ENCODE measurements at regions not wholly inside any gene's neighbourhood (a gene's known extent, or its start where the extent isn't known, plus 50 kb on each side); places are given as distances from the start of the nearest gene placed in this dataset.

- H3K4me3 ChIP-seq (ENCODE audit: low read depth in 1 of 2, low read length in 2 of 2): no peak overlapping the region
- no peak overlapping the region for H3K27ac ChIP-seq (ENCODE audit: low read length)
- no peaks in the 10 kb centered on the region for H3K36me3 ChIP-seq (ENCODE audit: insufficient read depth, low read length)
- H3K27me3 ChIP-seq (ENCODE audit: insufficient read depth, low read length, poor library complexity): no peaks in the 10 kb centered on the region
- H3K9me3 ChIP-seq (ENCODE audit: insufficient read depth, low read length, severe bottlenecking): no peaks in the 10 kb centered on the region
- H3K79me2 ChIP-seq (ENCODE audit: insufficient read depth, low read length): no peaks in the 10 kb centered on the region
- DNase-seq (no peak), ATAC-seq (ENCODE audit: insufficient read depth, low read depth) (no peak)
- no peaks in the 10 kb centered on the region for H3K4me1 ChIP-seq (ENCODE audit: insufficient read depth, low read length)
- TF ChIP-seq, protein P1, sequence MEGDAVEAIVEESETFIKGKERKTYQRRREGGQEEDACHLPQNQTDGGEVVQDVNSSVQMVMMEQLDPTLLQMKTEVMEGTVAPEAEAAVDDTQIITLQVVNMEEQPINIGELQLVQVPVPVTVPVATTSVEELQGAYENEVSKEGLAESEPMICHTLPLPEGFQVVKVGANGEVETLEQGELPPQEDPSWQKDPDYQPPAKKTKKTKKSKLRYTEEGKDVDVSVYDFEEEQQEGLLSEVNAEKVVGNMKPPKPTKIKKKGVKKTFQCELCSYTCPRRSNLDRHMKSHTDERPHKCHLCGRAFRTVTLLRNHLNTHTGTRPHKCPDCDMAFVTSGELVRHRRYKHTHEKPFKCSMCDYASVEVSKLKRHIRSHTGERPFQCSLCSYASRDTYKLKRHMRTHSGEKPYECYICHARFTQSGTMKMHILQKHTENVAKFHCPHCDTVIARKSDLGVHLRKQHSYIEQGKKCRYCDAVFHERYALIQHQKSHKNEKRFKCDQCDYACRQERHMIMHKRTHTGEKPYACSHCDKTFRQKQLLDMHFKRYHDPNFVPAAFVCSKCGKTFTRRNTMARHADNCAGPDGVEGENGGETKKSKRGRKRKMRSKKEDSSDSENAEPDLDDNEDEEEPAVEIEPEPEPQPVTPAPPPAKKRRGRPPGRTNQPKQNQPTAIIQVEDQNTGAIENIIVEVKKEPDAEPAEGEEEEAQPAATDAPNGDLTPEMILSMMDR (IDR thresholded peaks at IDR 0.05; ENCODE audit: borderline replicate concordance, extremely low read depth, low read length, poor library complexity, severe bottlenecking): no peak
- TF ChIP-seq EZH2 (IDR thresholded peaks at IDR 0.05; ENCODE audit: borderline replicate concordance, low read depth, low read length, severe bottlenecking): no peak
- no peak overlapping the region for H3K9ac ChIP-seq (ENCODE audit: low read depth, low read length)
- H2AFZ ChIP-seq (ENCODE audit: low read depth, low read length): no peak overlapping the region
- no peak overlapping the region for H3K4me2 ChIP-seq (ENCODE audit: insufficient read depth, low read length)
- H4K20me1 ChIP-seq (ENCODE audit: insufficient read depth, low read length): no peaks in the 10 kb centered on the region
Observed at GRCh38 chr1:188888386-188888785, 1589.3 kb downstream of the BRINP3 start.

DNA sequence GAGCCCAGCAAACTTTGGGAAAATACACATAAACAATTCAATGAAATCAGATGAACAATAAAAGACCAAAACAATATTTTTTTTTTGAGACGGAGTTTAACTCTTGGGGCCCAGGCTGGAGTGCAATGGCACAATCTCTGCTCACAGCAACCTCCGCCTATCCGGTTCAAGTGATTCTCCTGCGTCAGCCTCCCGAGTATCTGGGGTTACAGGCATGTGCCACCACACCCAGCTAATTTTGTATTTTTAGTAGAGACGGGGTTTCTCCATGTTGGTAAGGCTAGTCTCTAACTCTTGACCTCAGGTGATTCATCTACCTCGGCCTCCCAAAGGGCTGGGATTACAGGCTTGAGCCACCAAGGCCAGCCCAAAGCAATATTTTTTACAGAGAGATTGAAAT lies 1588.5 kb downstream of the BRINP3 start:
- Histone ChIP-seq H3K9me3 (ENCODE audit: insufficient read depth, low read length, severe bottlenecking) (no peaks in the 10 kb centered on the region), H3K4me2 (ENCODE audit: insufficient read depth, low read length) (no peak overlapping the region), H3K4me3 (ENCODE audit: low read depth in 1 of 2, low read length in 2 of 2) (no peak overlapping the region), H3K36me3 (ENCODE audit: insufficient read depth, low read length) (no peaks in the 10 kb centered on the region), H3K27me3 (ENCODE audit: insufficient read depth, low read length, poor library complexity) (no peaks in the 10 kb centered on the region), H2AFZ (ENCODE audit: low read depth, low read length) (no peak overlapping the region), H3K79me2 (ENCODE audit: insufficient read depth, low read length) (no peaks in the 10 kb centered on the region), H4K20me1 (ENCODE audit: insufficient read depth, low read length) (no peaks in the 10 kb centered on the region), H3K9ac (ENCODE audit: low read depth, low read length) (no peak overlapping the region), H3K4me1 (ENCODE audit: insufficient read depth, low read length) (no peaks in the 10 kb centered on the region), H3K27ac (ENCODE audit: low read length) (no peak overlapping the region)
- TF ChIP-seq EZH2 (IDR thresholded peaks at IDR 0.05; ENCODE audit: borderline replicate concordance, low read depth, low read length, severe bottlenecking): no peak
- TF ChIP-seq, protein P1 (IDR thresholded peaks at IDR 0.05; ENCODE audit: borderline replicate concordance, extremely low read depth, low read length, poor library complexity, severe bottlenecking): no peak
- ATAC-seq (ENCODE audit: insufficient read depth, low read depth) (no peak), DNase-seq (no peak)

GRCh38 chr1:188891958-188892357 lies 1585.7 kb downstream of the BRINP3 start:
- Histone ChIP-seq H3K4me1 (ENCODE audit: insufficient read depth, low read length) (no peaks in the 10 kb centered on the region), H4K20me1 (ENCODE audit: insufficient read depth, low read length) (no peaks in the 10 kb centered on the region), H3K36me3 (ENCODE audit: insufficient read depth, low read length) (no peaks in the 10 kb centered on the region), H3K9me3 (ENCODE audit: insufficient read depth, low read length, severe bottlenecking) (no peaks in the 10 kb centered on the region), H2AFZ (ENCODE audit: low read depth, low read length) (no peak overlapping the region), H3K27ac (ENCODE audit: low read length) (no peak overlapping the region), H3K9ac (ENCODE audit: low read depth, low read length) (no peak overlapping the region), H3K4me3 (ENCODE audit: low read depth in 1 of 2, low read length in 2 of 2) (no peak overlapping the region), H3K27me3 (ENCODE audit: insufficient read depth, low read length, poor library complexity) (no peaks in the 10 kb centered on the region), H3K79me2 (ENCODE audit: insufficient read depth, low read length) (no peaks in the 10 kb centered on the region), H3K4me2 (ENCODE audit: insufficient read depth, low read length) (no peak overlapping the region)
- ATAC-seq (ENCODE audit: insufficient read depth, low read depth): no peak
- no peak for DNase-seq
- TF ChIP-seq EZH2 (IDR thresholded peaks at IDR 0.05; ENCODE audit: borderline replicate concordance, low read depth, low read length, severe bottlenecking): no peak
- TF ChIP-seq, protein P1 (IDR thresholded peaks at IDR 0.05; ENCODE audit: borderline replicate concordance, extremely low read depth, low read length, poor library complexity, severe bottlenecking): no peak

GRCh38 chr1:188895611-188896010 lies 1582.1 kb downstream of the BRINP3 start:
- Histone ChIP-seq H3K9ac (ENCODE audit: low read depth, low read length) (no peak overlapping the region), H3K4me2 (ENCODE audit: insufficient read depth, low read length) (no peak overlapping the region), H2AFZ (ENCODE audit: low read depth, low read length) (no peak overlapping the region), H3K4me1 (ENCODE audit: insufficient read depth, low read length) (no peaks in the 10 kb centered on the region), H3K4me3 (ENCODE audit: low read depth in 1 of 2, low read length in 2 of 2) (no peak overlapping the region), H3K36me3 (ENCODE audit: insufficient read depth, low read length) (no peaks in the 10 kb centered on the region), H3K9me3 (ENCODE audit: insufficient read depth, low read length, severe bottlenecking) (no peaks in the 10 kb centered on the region), H4K20me1 (ENCODE audit: insufficient read depth, low read length) (no peaks in the 10 kb centered on the region), H3K27me3 (ENCODE audit: insufficient read depth, low read length, poor library complexity) (no peaks in the 10 kb centered on the region), H3K27ac (ENCODE audit: low read length) (no peak overlapping the region), H3K79me2 (ENCODE audit: insufficient read depth, low read length) (no peaks in the 10 kb centered on the region)
- no peak for DNase-seq
- no peak for ATAC-seq (ENCODE audit: insufficient read depth, low read depth)
- TF ChIP-seq EZH2 (IDR thresholded peaks at IDR 0.05; ENCODE audit: borderline replicate concordance, low read depth, low read length, severe bottlenecking): no peak
- TF ChIP-seq, protein P1 (IDR thresholded peaks at IDR 0.05; ENCODE audit: borderline replicate concordance, extremely low read depth, low read length, poor library complexity, severe bottlenecking): no peak
